Bronchial epithelial cell (primary cell): ENCODE measurements at regions not wholly inside any gene's neighbourhood (a gene's known extent, or its start where the extent isn't known, plus 50 kb on each side); places are given as distances from the start of the nearest gene placed in this dataset.
"Not testable (repeated sequence)": the region's sequence is repeated elsewhere in the genome, so short reads cannot be mapped to it uniquely, and the experiment has no call there.

ENCODE experiments used
- DNase-seq: peaks from one replicate; pipeline ENCODE4 v3.0.0-alpha.2; 2010; ENCODE audit warnings: low read depth
- FAIRE-seq: peaks from 2 replicates; lab custom pipeline; 2011; peaks lifted over from hg19 to GRCh38; lab: Jason Lieb, UNC
- H3K27me3 ChIP-seq: 2 replicates; pipeline ENCODE4 v1.5.1; 2011; ENCODE audit warnings: low read length; ENCODE audit not compliant: control insufficient read depth, insufficient read depth
- H3K36me3 ChIP-seq: 2 replicates; pipeline ENCODE4 v1.5.1; 2011; ENCODE audit warnings: low read length; ENCODE audit not compliant: control insufficient read depth, insufficient read depth
- H3K4me3 ChIP-seq: 2 replicates; pipeline ENCODE4 v1.5.1; 2011; ENCODE audit warnings: mild to moderate bottlenecking, low read depth, low read length, control low read depth
- TF ChIP-seq, protein P1 (sequence below): IDR thresholded peaks from 2 replicates; pipeline ENCODE4 v1.5.1; 2011; ENCODE audit warnings: mild to moderate bottlenecking, moderate library complexity, low read length, control low read depth, inconsistent platforms; ENCODE audit not compliant: insufficient read depth, severe bottlenecking

DNA sequence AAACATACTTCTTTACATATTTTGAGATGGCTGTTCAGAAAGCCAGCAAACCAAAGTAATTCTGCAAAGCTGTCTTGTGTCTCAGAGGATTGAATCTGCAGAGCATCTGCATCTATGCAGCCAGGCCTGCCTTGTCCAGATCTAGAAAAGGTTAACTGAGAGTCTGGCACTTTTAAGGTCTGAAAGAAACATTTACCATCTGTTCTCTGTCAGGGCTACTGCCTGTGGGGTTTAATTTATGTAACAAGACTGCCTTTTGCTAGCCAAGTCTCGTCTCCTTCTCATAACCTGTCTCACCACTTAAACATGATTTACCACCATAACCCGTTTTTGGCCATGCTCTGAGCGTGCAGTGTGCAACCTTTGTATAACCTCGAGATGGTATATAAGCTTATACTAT, 194.2 kb downstream of the SYT10 start:
- FAIRE-seq (no peak), DNase-seq (no peak)
- no peaks in the 10 kb centered on the region for H3K27me3 ChIP-seq
- no peak overlapping the region for H3K4me3 ChIP-seq
- H3K36me3 ChIP-seq = no peaks in the 10 kb centered on the region
- TF ChIP-seq, protein P1, sequence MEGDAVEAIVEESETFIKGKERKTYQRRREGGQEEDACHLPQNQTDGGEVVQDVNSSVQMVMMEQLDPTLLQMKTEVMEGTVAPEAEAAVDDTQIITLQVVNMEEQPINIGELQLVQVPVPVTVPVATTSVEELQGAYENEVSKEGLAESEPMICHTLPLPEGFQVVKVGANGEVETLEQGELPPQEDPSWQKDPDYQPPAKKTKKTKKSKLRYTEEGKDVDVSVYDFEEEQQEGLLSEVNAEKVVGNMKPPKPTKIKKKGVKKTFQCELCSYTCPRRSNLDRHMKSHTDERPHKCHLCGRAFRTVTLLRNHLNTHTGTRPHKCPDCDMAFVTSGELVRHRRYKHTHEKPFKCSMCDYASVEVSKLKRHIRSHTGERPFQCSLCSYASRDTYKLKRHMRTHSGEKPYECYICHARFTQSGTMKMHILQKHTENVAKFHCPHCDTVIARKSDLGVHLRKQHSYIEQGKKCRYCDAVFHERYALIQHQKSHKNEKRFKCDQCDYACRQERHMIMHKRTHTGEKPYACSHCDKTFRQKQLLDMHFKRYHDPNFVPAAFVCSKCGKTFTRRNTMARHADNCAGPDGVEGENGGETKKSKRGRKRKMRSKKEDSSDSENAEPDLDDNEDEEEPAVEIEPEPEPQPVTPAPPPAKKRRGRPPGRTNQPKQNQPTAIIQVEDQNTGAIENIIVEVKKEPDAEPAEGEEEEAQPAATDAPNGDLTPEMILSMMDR = no peak

DNA sequence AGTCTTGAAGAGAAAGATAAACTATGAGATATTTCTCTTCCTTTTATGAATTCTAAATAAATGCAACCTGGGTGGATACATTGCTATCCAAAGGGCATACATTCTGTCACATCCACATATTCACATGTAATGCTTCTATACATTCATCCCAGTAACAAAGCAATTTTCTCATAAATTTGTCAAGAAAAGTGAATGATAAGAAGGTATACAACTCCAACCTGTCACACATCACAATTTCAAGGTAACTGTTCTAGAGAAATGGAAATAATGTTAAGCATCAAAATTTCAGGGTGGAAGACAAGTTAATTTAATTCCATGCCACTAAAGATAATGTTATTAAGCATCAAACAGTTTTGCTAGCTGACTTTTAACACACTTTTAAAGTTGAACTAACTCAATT, 212.9 kb downstream of the SYT10 start:
- DNase-seq (no peak), FAIRE-seq (no peak)
- Histone ChIP-seq H3K36me3 (no peaks in the 10 kb centered on the region), H3K4me3 (no peak overlapping the region), H3K27me3 (no peaks in the 10 kb centered on the region)
- TF ChIP-seq, protein P1 = no peak

DNA sequence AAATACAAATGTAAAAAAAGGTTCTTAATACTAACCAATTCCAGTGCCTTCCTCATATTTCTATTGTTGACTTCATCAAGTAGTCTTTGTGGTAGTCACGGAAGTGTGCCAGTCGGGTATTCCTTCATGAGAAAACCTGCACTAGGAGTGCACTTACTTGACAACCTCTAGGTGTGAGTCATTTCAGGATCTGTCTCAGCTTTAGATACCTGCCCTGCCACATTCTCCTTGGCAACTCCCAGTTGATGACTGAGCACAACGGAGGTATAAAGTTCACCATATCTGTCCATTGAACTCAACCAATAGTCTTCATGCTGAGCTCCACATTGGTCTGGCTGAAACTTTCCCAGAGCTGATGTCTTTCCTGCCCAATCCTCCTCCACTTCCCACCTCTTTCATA, 215.7 kb downstream of the SYT10 start:
- TF ChIP-seq, protein P1 = no peak
- DNase-seq = peak; percentile 81

DNA sequence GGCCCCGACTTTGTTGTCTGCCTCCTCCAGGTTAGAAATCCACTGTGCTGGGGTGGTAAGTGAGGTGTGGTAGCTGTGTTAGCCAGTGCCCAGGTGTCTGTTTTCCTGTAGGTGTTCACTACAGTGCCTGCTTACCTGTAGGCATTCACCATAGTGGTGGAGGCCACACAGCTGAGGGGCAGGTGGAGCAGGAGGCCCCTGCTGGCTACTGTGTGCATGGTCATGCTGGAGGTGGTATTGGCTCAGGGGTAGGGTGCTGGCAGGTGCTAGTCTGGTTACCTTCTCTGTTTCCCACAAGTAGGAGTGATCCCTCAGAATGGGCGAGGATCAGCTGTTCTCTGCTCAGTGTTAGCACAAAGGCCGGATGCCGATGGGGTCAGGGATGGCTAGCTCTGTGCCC, 217.3 kb downstream of the SYT10 start:
- Histone ChIP-seq H3K27me3 (no peaks in the 10 kb centered on the region), H3K36me3 (no peaks in the 10 kb centered on the region), H3K4me3 (no peak overlapping the region)
- no peak for DNase-seq
- TF ChIP-seq, protein P1 = no peak
- no peak for FAIRE-seq

More for the DNA sequence above, 215.7 kb downstream of the SYT10 start:
- no peak overlapping the region for H3K4me3 ChIP-seq
- peak; percentile 99 for FAIRE-seq
- H3K27me3 ChIP-seq = no peaks in the 10 kb centered on the region
- no peaks in the 10 kb centered on the region for H3K36me3 ChIP-seq

DNA sequence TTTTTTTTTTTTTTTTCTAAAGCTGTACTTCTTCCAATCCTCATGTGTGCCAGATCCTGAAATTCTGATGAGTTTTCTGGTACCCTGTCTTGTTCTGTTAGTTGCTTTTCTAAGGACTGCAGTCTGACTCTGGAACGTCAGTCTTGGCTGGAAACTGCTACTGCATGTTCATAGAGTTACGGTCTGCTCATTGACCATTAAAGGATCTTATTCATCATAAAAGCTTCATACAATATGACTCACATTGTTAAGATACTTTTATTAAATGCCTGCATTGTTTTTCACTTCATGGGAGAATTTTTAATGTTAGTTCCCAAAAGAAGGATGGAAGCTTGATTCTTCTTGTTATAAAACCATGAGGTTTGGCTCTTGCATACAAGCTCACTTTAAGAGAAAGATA, 233.6 kb downstream of the SYT10 start:
- no peaks in the 10 kb centered on the region for H3K36me3 ChIP-seq
- FAIRE-seq = no peak
- no peak overlapping the region for H3K4me3 ChIP-seq
- no peaks in the 10 kb centered on the region for H3K27me3 ChIP-seq
- TF ChIP-seq, protein P1 = no peak
- DNase-seq = no peak

DNA sequence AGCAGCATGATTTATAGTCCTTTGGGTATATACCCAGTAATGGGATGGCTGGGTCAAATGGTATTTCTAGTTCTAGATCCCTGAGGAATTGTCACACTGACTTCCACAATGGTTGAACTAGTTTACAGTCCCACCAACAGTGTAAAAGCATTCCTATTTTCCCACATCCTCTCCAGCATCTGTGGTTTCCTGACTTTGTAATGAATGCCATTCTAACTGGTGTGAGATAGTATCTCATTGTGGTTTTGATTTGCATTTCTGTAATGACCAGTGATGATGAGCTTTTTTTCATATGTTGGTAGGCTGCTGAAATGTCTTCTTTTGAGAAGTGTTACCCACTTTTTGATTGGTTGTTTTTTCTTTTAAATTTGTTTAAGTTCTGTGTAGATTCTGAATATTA, 245.2 kb downstream of the SYT10 start:
- FAIRE-seq, DNase-seq, H3K4me3 ChIP-seq, H3K27me3 ChIP-seq, H3K36me3 ChIP-seq: not testable (repeated sequence)
